Endothelial cell (in vitro differentiated cells): ENCODE measurements at regions not wholly inside any gene's neighbourhood (a gene's known extent, or its start where the extent isn't known, plus 50 kb on each side); places are given as distances from the start of the nearest gene placed in this dataset.

Experiments used
- DNase-seq: peaks from one replicate; pipeline ENCODE4 v3.0.0; 2021; ENCODE audit warnings: low spot score
- H3K27ac Mint-ChIP-seq: one replicate; pipeline ENCODE4 v1.8.0; 2021; ENCODE audit warnings: mixed read lengths, inconsistent platforms; ENCODE audit not compliant: unreplicated experiment
- H3K27me3 Mint-ChIP-seq: one replicate; pipeline ENCODE4 v1.8.0; 2021; ENCODE audit warnings: mild to moderate bottlenecking, moderate library complexity, mixed read lengths, inconsistent platforms; ENCODE audit not compliant: unreplicated experiment
- H3K36me3 Mint-ChIP-seq: one replicate; pipeline ENCODE4 v1.8.0; 2021; ENCODE audit warnings: mild to moderate bottlenecking, low read depth, mixed read lengths, inconsistent platforms; ENCODE audit not compliant: unreplicated experiment
- H3K4me1 Mint-ChIP-seq: one replicate; pipeline ENCODE4 v1.8.0; 2021; ENCODE audit warnings: mild to moderate bottlenecking, mixed read lengths, inconsistent platforms; ENCODE audit not compliant: unreplicated experiment
- H3K4me3 Mint-ChIP-seq: one replicate; pipeline ENCODE4 v1.8.0; 2021; ENCODE audit warnings: mild to moderate bottlenecking, mixed read lengths, inconsistent platforms; ENCODE audit not compliant: unreplicated experiment
- H3K9me3 Mint-ChIP-seq: one replicate; pipeline ENCODE4 v1.8.0; 2021; ENCODE audit warnings: mixed read lengths, inconsistent platforms; ENCODE audit not compliant: unreplicated experiment
- CTCF ChIP-seq: fragments of 200-600 bp; sonication (generic); IDR thresholded peaks from one replicate; pipeline ENCODE4 v1.5.0; 2021; ENCODE audit warnings: antibody characterized with exemption; ENCODE audit not compliant: unreplicated experiment

GRCh38 chr7:8373851-8374250 lies 59.6 kb upstream of the NXPH1 start:
- Mint-ChIP-seq H3K27ac (no peak overlapping the region), H3K36me3 (no peaks in the 10 kb centered on the region)
- no peak for DNase-seq

GRCh38 chr7:8378349-8379019 lies 54.9 kb upstream of the NXPH1 start:
- H3K9me3 Mint-ChIP-seq, result no peaks in the 10 kb centered on the region
- H3K4me3 Mint-ChIP-seq, result no peak overlapping the region
- TF ChIP-seq CTCF, result no peak
- H3K36me3 Mint-ChIP-seq, result no peaks in the 10 kb centered on the region
- no peaks in the 10 kb centered on the region for H3K27me3 Mint-ChIP-seq
- no peaks in the 10 kb centered on the region for H3K4me1 Mint-ChIP-seq
- no peak for DNase-seq
- no peak overlapping the region for H3K27ac Mint-ChIP-seq

More at GRCh38 chr7:8373851-8374250, 59.6 kb upstream of the NXPH1 start:
- Mint-ChIP-seq H3K27me3 (no peaks in the 10 kb centered on the region), H3K4me3 (no peak overlapping the region), H3K4me1 (no peaks in the 10 kb centered on the region), H3K9me3 (no peaks in the 10 kb centered on the region)
- TF ChIP-seq CTCF, result no peak

GRCh38 chr7:8379264-8379663 lies 54.1 kb upstream of the NXPH1 start:
- Mint-ChIP-seq H3K36me3 (no peaks in the 10 kb centered on the region), H3K9me3 (no peaks in the 10 kb centered on the region), H3K4me3 (no peak overlapping the region), H3K27ac (no peak overlapping the region), H3K27me3 (no peaks in the 10 kb centered on the region), H3K4me1 (no peaks in the 10 kb centered on the region)
- no peak for DNase-seq
- TF ChIP-seq CTCF, result no peak

- no peaks in the 10 kb centered on the region for H3K36me3 Mint-ChIP-seq
- no peak for TF ChIP-seq CTCF
- no peaks in the 10 kb centered on the region for H3K4me1 Mint-ChIP-seq
- H3K4me3 Mint-ChIP-seq, result no peak overlapping the region
- no peaks in the 10 kb centered on the region for H3K9me3 Mint-ChIP-seq
- no peak overlapping the region for H3K27ac Mint-ChIP-seq
- no peaks in the 10 kb centered on the region for H3K27me3 Mint-ChIP-seq
- no peak for DNase-seq
These were observed 53.3 kb upstream of the NXPH1 start for GRCh38 chr7:8380130-8380529.

GRCh38 chr7:8382004-8382730 lies 51.2 kb upstream of the NXPH1 start:
- no peak overlapping the region for H3K4me3 Mint-ChIP-seq
- no peak overlapping the region for H3K27ac Mint-ChIP-seq
- no peaks in the 10 kb centered on the region for H3K9me3 Mint-ChIP-seq
- no peak for DNase-seq
- H3K36me3 Mint-ChIP-seq, result no peaks in the 10 kb centered on the region
- no peak for TF ChIP-seq CTCF
- H3K4me1 Mint-ChIP-seq, result no peaks in the 10 kb centered on the region
- no peaks in the 10 kb centered on the region for H3K27me3 Mint-ChIP-seq
